Ovary (tissue), 3 donors: ENCODE measurements at regions not wholly inside any gene's neighbourhood (a gene's known extent, or its start where the extent isn't known, plus 50 kb on each side); places are given as distances from the start of the nearest gene placed in this dataset.

ENCODE experiments used
- EP300 ChIP-seq: sonication (generic); formaldehyde crosslinking; IDR thresholded peaks from one replicate; pipeline ENCODE4 v1.6.1; 2017; ENCODE audit warnings: antibody characterized with exemption
- POLR2A ChIP-seq: fragments of 450-650 bp; IDR thresholded peaks from one replicate; pipeline ENCODE4 v1.6.1; 2017; ENCODE audit warnings: antibody characterized with exemption, mild to moderate bottlenecking, moderate library complexity
- TF ChIP-seq, protein P1 (sequence below), 3 donors: fragments of 450-650 bp in 2 of 3; fragments of 200-600 bp in 1 of 3; IDR thresholded peaks; one replicate each; pipeline versions ENCODE4 v1.5.1 to v1.8.0; 2016 to 2022; ENCODE audit warnings: antibody characterized with exemption in 3 of 3, mild to moderate bottlenecking in 1 of 3
- donor health status: DM: no; HTN: no; CAD: no.

GRCh38 chr1:87696483-87696882 is 367.8 kb downstream of the LMO4 start:
- TF ChIP-seq POLR2A: no peak
- TF ChIP-seq, protein P1, sequence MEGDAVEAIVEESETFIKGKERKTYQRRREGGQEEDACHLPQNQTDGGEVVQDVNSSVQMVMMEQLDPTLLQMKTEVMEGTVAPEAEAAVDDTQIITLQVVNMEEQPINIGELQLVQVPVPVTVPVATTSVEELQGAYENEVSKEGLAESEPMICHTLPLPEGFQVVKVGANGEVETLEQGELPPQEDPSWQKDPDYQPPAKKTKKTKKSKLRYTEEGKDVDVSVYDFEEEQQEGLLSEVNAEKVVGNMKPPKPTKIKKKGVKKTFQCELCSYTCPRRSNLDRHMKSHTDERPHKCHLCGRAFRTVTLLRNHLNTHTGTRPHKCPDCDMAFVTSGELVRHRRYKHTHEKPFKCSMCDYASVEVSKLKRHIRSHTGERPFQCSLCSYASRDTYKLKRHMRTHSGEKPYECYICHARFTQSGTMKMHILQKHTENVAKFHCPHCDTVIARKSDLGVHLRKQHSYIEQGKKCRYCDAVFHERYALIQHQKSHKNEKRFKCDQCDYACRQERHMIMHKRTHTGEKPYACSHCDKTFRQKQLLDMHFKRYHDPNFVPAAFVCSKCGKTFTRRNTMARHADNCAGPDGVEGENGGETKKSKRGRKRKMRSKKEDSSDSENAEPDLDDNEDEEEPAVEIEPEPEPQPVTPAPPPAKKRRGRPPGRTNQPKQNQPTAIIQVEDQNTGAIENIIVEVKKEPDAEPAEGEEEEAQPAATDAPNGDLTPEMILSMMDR (IDR thresholded peaks at IDR 0.05): no peak
- TF ChIP-seq EP300: no peak
